Endodermal cell (in vitro differentiated cells): ENCODE measurements at regions not wholly inside any gene's neighbourhood (a gene's known extent, or its start where the extent isn't known, plus 50 kb on each side); places are given as distances from the start of the nearest gene placed in this dataset.

Source experiments
- DNase-seq: peaks from one replicate; pipeline ENCODE4 v3.0.0-alpha.2; 2017
- H3K27ac ChIP-seq: 2 replicates; pipeline ENCODE4 v1.5.1; 2013; ENCODE audit warnings: mild to moderate bottlenecking, low read depth, low read length, moderate library complexity
- H3K27me3 ChIP-seq: 2 replicates; pipeline ENCODE4 v1.6.1; 2013; ENCODE audit warnings: mild to moderate bottlenecking, low read length, moderate library complexity; ENCODE audit not compliant: insufficient read depth, control insufficient read depth, poor library complexity, severe bottlenecking
- H3K36me3 ChIP-seq: 2 replicates; pipeline ENCODE4 v1.7.0; 2013; ENCODE audit warnings: mild to moderate bottlenecking, low read length, moderate library complexity; ENCODE audit not compliant: control insufficient read depth, insufficient read depth
- H3K4me1 ChIP-seq: one replicate; pipeline ENCODE4 v1.7.0; 2013; ENCODE audit warnings: low read length; ENCODE audit not compliant: control insufficient read depth, insufficient read depth
- H3K4me3 ChIP-seq: 2 replicates; pipeline ENCODE4 v1.5.1; 2013; ENCODE audit warnings: mild to moderate bottlenecking, low read length, moderate library complexity
- H3K9ac ChIP-seq: 2 replicates; pipeline ENCODE4 v1.6.1; 2013; ENCODE audit warnings: mild to moderate bottlenecking, low read length, moderate library complexity; ENCODE audit not compliant: poor library complexity, severe bottlenecking; ENCODE audit errors: extremely low read depth
- H3K9me3 ChIP-seq: 2 replicates; pipeline ENCODE4 v1.6.1; 2013; ENCODE audit warnings: mild to moderate bottlenecking, low read length, moderate library complexity; ENCODE audit not compliant: control insufficient read depth
- H3K27ac Mint-ChIP-seq: 2 replicates; pipeline ENCODE4 v1.8.0; 2020; ENCODE audit warnings: mixed read lengths
- H3K27me3 Mint-ChIP-seq: 2 replicates; pipeline ENCODE4 v1.8.0; 2021; ENCODE audit warnings: mild to moderate bottlenecking, mixed read lengths; ENCODE audit not compliant: insufficient read depth
- H3K36me3 Mint-ChIP-seq: 2 replicates; pipeline ENCODE4 v1.8.0; 2020; ENCODE audit warnings: low read depth, mixed read lengths
- H3K4me1 Mint-ChIP-seq: 2 replicates; pipeline ENCODE4 v1.8.0; 2020; ENCODE audit warnings: mixed read lengths
- H3K4me3 Mint-ChIP-seq: 2 replicates; pipeline ENCODE4 v1.8.0; 2020; ENCODE audit warnings: mild to moderate bottlenecking, moderate library complexity, mixed read lengths
- H3K9me3 Mint-ChIP-seq: 2 replicates; pipeline ENCODE4 v1.8.0; 2020; ENCODE audit warnings: mild to moderate bottlenecking, mixed read lengths
- CTCF ChIP-seq: fragments of 200-600 bp; sonication (generic); conservative IDR thresholded peaks from 2 replicates; pipeline ENCODE4 v1.5.0; 2021; ENCODE audit warnings: antibody characterized with exemption, mild to moderate bottlenecking
- WGBS, 2 experiments: methylation state at CpG; one replicate each; pipeline versions ENCODE4 v1.1.5 to v1.1.7; 2013; ENCODE audit warnings: missing lambda C conversion rate in 2 of 2, mixed read lengths in 1 of 2; ENCODE audit not compliant: insufficient coverage in 1 of 2, insufficient read length in 1 of 2; 5-methylcytosine and 5-hydroxymethylcytosine counted together

GRCh38 chr14:55518391-55518790 lies 61.6 kb upstream of the KTN1 start:
- no peaks in the 10 kb centered on the region for H3K27me3 ChIP-seq
- H3K4me1 ChIP-seq: no peaks in the 10 kb centered on the region
- no peak for TF ChIP-seq CTCF
- no peaks in the 10 kb centered on the region for H3K36me3 ChIP-seq
- H3K27me3 Mint-ChIP-seq: no peaks in the 10 kb centered on the region
- H3K27ac Mint-ChIP-seq: no peak overlapping the region
- H3K9ac ChIP-seq: no peak overlapping the region
- peaks cover 1% of the 10 kb centered on the region for H3K9me3 Mint-ChIP-seq
- no peak overlapping the region for H3K4me3 ChIP-seq
- no peaks in the 10 kb centered on the region for H3K4me1 Mint-ChIP-seq
- H3K4me3 Mint-ChIP-seq: no peak overlapping the region
- no peaks in the 10 kb centered on the region for H3K9me3 ChIP-seq
- no peaks in the 10 kb centered on the region for H3K36me3 Mint-ChIP-seq
- no peak overlapping the region for H3K27ac ChIP-seq
- no peak for DNase-seq

GRCh38 chr14:55519473-55520080 lies 60.4 kb upstream of the KTN1 start:
- no peak overlapping the region for H3K27ac ChIP-seq
- H3K9ac ChIP-seq: no peak overlapping the region
- Mint-ChIP-seq H3K36me3 (no peaks in the 10 kb centered on the region), H3K27me3 (no peaks in the 10 kb centered on the region), H3K27ac (no peak overlapping the region), H3K4me1 (no peaks in the 10 kb centered on the region), H3K9me3 (peaks cover 1% of the 10 kb centered on the region), H3K4me3 (no peak overlapping the region)
- H3K9me3 ChIP-seq: no peaks in the 10 kb centered on the region
- 85 to 100% methylated on average over 1 of the region's 1 CpG for WGBS, 2 experiments
- no peaks in the 10 kb centered on the region for H3K4me1 ChIP-seq
- TF ChIP-seq CTCF: peak; percentile 52
- no peak overlapping the region for H3K4me3 ChIP-seq
- DNase-seq: peak; percentile 50
- H3K36me3 ChIP-seq: no peaks in the 10 kb centered on the region
- no peaks in the 10 kb centered on the region for H3K27me3 ChIP-seq

- H3K36me3 Mint-ChIP-seq: no peaks in the 10 kb centered on the region
- H3K36me3 ChIP-seq: no peaks in the 10 kb centered on the region
- H3K4me1 ChIP-seq: no peaks in the 10 kb centered on the region
- no peak overlapping the region for H3K27ac ChIP-seq
- no peak overlapping the region for H3K4me3 Mint-ChIP-seq
- H3K27me3 Mint-ChIP-seq: no peaks in the 10 kb centered on the region
- H3K9me3 ChIP-seq: no peaks in the 10 kb centered on the region
- no peak for TF ChIP-seq CTCF
- no peak overlapping the region for H3K27ac Mint-ChIP-seq
- DNase-seq: no peak
- H3K27me3 ChIP-seq: no peaks in the 10 kb centered on the region
- no peak overlapping the region for H3K4me3 ChIP-seq
- no peaks in the 10 kb centered on the region for H3K4me1 Mint-ChIP-seq
- no peak overlapping the region for H3K9ac ChIP-seq
- 63 to 100% methylated on average over 1 to 2 of the region's 2 CpGs for WGBS, 2 experiments
- H3K9me3 Mint-ChIP-seq: peaks cover 1% of the 10 kb centered on the region
Measured at GRCh38 chr14:55523321-55523720, 56.7 kb upstream of the KTN1 start.
